Activated T-cell treated with anti-CD3 and anti-CD28 coated beads for 24 hours (primary cell): ENCODE measurements at regions not wholly inside any gene's neighbourhood (a gene's known extent, or its start where the extent isn't known, plus 50 kb on each side); places are given as distances from the start of the nearest gene placed in this dataset.

Experiments used
- DNase-seq: peaks from one replicate; pipeline ENCODE4 v3.0.0-alpha.2; 2020; ENCODE audit warnings: low read depth

- DNase-seq: no peak
These were observed 317.6 kb upstream of the CNKSR2 start for GRCh38 chrX:21056622-21057021.

GRCh38 chrX:21047034-21047455, 327.2 kb upstream of the CNKSR2 start:
- no peak for DNase-seq

DNA sequence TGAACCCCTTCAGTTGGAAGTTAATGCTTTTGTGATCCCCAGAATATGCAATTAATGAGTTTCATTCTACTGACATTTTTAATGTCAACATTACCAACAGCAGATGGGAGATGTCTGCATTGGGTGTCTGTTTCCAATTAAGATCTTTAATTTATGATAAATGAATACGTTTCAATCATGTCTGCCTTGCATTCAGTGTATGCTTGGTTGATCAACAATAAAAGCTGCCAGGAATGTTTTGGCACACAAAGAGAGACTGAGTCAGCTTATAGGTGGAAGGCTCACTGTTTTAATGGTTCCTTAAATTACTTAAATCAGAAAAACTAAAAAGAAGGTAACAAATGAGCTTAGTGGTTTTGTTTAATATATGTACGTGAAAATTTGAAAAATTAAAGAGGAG, 359.9 kb upstream of the CNKSR2 start:
- DNase-seq: no peak

- no peak for DNase-seq
These were observed 369.4 kb upstream of the CNKSR2 start for GRCh38 chrX:21004835-21005234.

DNA sequence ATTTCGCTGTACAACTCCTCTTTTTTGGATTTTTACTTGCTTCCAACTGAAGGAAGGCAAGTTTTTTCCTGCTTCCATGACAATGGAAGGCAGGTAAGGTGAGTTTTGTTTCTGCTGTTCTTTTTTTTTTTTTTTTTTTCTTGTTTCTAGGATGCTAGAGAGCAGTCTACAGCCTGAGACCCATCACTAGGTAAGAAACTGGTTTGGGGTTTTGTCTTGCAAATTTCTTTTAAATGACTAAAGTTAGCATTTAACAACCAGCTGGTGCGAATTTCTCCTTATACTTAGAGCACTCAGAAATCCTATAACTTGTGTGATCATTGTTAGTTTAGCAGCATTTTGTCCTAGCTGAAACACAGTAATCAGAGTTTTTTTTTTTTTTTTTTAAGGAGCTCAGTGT, 378.4 kb upstream of the CNKSR2 start:
- DNase-seq: no peak

DNA sequence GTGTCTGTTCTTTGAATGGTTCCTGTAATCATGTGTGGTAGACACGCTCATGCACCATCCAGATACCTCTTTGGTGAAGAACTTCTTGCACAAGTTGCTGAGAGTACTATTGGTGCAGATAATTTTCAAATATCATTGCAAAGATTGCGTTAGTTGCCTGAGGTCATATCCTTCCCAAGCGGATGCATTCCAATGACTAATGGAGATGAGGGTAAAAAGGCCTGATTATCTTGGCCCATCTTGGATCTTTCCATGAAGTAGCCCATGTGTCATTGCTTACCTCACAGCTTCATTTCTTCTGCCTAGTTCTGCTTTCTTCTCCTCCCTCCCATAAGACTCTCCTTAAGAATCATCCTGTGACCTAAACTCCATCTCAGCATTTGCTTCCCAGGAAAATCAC, 384.9 kb upstream of the CNKSR2 start:
- DNase-seq: no peak

DNA sequence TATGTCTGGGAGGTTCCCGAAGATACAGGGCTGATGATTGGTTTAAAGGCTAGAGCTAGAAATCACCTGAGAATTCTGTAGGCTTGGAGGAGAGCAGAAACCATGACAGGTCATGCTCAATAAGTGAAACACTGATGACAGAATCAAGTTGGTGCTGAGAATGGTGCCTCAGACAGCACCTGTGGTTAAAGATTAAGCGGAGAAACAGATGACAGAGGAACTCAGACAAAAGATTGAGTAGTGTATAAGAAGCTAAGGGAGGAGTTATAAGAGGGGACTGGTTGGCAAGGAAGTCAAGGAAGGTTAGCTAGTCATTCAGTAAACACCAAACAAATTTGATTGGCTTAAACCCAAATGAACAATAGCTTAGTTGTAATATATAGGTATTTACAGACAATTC, 385.4 kb upstream of the CNKSR2 start:
- no peak for DNase-seq

DNA sequence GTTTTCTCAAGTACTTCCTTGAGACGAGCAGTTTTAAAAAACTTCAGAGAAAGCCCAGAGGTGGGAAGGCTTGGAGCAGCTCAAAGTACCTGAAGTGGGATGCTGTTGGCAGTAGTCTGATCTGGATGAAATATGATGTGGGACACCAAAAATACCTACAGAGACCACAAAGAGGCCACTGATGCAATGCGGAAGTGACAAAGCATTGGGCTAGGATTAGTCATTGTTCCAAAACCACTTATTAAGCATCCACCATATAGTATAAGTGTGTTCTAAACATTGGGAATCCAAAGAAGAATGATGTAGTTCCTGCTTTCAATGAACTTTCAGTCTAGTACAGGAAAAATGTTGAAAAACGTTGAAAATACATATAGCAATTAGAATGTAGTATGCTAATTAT, 386.1 kb upstream of the CNKSR2 start:
- no peak for DNase-seq

DNA sequence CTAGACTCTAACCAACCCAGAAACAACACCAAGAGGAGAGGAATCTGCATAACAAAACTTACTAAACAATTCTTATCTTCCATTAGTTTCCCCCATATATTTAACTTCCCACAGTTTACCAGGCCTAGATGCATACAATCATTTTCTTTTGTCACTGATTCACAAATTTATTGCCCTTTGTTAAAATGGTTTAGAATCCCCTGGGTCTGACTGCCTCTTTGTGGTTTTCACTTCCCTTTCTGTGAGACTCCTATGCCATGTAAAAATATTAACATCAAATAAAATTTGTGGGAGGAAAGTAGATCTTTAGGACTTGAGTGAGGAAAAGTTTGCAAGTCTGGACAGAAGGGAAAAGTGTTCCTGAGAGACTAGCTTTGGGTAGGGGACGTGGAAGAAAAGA, 393.8 kb upstream of the CNKSR2 start:
- no peak for DNase-seq

- no peak for DNase-seq
These were observed 399.9 kb upstream of the CNKSR2 start for GRCh38 chrX:20974326-20974725.

- no peak for DNase-seq
These were observed 401.2 kb upstream of the CNKSR2 start for GRCh38 chrX:20973038-20973437.

- DNase-seq: no peak
These were observed 403.0 kb upstream of the CNKSR2 start for GRCh38 chrX:20971250-20971649.

DNA sequence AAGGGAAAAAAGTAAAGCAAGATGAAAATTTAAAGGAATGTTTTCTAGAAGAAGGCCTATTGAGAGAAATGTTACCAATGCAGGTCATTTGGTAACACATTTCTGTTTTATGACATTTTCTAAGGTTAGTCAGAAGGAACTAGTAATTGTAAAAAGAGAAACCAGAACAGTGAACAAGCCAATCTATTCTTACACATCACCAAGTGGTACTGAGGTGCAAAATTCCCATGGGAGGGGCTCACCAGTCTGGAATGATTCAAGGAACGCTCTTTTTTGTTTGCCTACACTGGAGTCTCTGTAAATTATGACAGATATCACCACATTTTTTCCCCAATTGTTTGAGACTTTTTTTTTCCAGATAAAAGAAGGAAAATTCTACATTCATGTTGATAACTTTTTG, 404.7 kb upstream of the CNKSR2 start:
- DNase-seq: no peak

- DNase-seq: no peak
These were observed 405.2 kb upstream of the CNKSR2 start for GRCh38 chrX:20968996-20969395.

DNA sequence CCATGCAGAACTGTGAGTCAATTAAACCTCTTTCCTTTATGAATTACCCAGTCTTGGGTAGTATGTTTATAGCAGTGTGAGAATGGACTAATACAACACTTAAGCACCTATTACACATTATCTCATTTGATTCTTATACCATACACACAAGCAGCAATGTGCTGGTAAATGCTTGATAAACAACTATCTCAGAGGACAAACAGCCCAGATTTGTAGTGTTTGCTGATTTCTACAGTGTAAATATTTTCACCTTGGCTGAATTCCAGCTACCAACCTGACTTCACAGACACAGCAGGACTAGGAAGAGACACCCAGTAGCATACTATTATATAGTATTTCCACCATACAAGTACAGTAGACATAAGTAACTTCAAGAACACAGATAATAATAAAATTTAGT, 406.5 kb upstream of the CNKSR2 start:
- no peak for DNase-seq

DNA sequence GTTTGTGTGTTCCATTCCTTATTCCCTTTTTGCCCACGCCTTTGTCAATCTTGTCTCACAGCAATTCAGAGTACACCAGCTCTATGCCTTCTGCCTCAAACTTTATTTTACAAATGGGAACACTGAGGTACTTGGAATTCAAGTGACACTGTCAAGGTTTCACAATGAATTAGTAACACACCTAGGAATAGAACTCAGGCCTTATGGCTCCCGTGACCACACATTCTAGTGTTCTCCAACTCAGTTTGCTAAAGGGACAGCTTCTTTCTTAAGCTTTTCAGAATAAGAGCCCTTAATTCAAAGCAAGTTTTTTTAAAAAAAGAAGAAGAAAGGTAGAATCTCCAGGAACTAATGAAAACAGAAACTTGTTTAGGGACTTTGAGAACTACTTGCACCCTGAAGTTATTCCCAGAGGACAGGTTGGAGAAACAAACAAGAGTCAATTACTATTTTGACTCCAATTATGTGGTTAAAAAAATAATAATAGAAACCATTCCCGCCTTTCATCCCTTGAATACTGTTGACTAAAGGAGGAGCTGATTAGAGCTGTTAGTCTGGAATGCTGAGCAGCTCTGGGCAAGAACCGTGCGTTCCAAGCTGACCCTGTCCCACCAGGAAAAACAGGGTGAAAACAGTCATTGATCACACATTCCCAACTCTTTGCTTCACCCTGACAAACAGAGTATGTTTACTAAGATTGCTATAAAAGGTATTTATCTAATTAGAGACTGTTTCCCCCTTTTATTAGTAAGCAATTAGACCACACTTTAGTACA, 408.8 kb upstream of the CNKSR2 start:
- DNase-seq: no peak

DNA sequence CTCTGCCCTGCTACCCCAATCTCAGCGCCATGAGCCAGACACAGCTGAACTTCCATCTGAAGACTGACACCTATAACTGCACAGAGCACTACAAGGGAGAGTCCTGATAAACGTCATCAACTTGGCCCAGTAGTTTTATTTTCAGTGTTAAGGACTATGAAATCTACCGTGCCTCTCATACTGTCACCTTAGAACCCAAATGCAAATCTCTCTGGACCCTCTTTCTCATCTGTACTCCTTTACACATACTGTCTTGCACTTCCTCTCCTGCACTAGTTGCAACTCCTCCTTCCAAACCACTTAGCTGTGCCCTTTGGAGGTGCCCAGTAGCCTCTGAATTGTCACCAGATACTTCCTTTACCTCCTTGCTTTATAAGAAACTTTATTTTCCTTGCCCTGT, 420.2 kb upstream of the CNKSR2 start:
- DNase-seq: no peak

DNA sequence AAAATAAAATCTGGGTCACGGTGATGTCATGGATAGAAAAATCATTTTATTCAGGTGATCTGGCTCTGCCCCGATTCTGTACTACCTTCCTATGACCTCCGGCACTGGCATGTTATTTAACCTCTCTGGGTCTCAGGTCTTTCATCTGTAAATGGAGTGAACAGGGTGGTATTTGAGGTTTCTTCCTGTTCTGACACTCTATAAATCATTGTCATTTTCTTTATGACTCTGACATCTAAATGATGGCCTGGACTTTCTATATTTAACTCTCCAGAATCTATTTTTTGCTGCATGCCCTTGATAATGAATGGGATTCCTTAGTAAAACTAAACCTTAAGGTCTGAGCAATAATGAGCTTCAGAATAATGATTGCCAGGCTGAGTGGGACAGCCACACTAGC, 422.0 kb upstream of the CNKSR2 start:
- DNase-seq: no peak

DNA sequence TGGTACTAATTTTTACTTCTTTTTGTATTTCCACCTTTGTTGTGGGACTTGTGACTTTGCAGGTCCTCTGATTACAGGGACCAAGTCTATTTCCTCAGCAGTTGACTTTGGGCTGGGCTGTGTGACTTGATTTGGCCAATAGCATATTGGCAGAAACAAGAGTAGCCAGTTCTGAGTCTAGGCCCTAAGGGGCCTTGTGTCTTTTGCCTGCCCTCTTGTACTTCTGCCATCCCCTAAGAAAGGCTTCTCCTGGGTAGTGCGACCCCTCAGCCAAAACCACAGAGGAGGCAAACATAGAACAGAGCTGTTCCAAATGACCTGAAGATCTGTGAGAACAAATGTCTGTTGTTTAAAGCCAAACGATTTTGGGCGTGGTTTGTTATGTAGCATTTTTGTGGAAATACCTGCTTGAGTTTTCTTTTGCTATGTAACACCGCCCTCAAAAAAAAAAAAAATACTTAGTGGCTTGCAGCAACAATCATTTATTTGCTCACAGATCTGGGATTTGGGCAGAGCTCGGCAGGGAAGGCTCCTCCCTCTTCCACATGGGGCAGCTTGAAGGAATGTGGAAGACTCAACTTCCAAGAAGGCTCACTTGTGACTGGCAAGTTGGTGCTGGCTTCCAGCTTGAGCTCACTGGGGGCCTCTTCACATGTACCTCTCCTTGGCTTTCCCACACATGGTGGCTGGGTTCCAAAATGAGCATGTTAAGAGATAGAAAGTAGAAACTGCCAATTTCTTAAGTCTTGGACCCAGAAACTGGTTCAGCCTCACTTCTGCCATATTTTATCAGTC, 423.0 kb upstream of the CNKSR2 start:
- no peak for DNase-seq

GRCh38 chrX:20947411-20947912, 426.8 kb upstream of the CNKSR2 start:
- no peak for DNase-seq

DNA sequence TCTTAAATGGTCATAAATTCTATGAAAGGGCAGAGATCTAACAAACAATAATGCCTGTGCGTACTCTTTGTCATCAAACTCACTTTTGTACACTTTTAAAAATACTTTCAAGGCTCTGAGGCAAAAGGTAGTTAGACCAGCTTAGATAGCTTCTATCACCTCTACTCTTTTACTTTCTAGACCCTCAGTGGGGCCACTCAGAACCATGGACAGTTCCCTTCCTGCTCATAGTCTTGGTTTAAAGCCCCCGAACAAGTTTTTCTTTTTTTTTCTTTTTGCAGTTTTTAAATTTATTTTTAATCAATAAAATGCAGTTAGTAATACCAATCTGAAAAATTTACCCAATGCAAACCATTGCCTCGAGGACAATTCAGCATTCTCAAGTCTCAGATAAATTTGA, 460.5 kb upstream of the CNKSR2 start:
- DNase-seq: no peak

DNA sequence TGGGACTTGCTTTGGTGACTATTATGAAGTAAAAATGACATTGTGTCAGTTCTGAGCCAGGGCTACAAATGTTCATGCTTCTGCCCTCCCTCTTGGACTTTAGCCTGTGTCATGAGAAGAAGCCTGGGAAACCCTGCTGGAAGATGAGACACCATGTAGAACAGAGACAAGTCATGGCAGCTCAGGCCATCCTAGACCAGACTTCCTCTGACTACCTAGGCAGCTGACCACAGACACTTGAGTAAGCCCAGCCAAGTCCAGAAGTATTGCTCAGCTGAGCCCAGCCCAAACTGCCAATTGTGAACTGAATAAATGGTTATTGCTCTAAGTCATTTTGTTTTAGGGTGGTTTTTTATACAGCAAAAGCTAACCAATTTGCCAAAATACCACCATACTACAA, 467.6 kb upstream of the CNKSR2 start:
- no peak for DNase-seq

- no peak for DNase-seq
These were observed 489.7 kb upstream of the CNKSR2 start for GRCh38 chrX:20884565-20884964.
